OCI-LY7 (cell line): ENCODE measurements at regions not wholly inside any gene's neighbourhood (a gene's known extent, or its start where the extent isn't known, plus 50 kb on each side); places are given as distances from the start of the nearest gene placed in this dataset.

Source experiments
- BruUV-seq: library from RNA; stranded (reverse); fragments of 400-500 nt; replicated peaks from 2 replicates; lab custom pipeline; 2021; lab: Mats Ljungman, UMichigan
- CTCF ChIA-PET: fragments of 300-600 bp; sonication (Branson Sonifier 250); formaldehyde crosslinking; loops from one replicate; lab custom pipeline; 2022; ENCODE audit warnings: antibody characterized with exemption; ENCODE audit not compliant: unreplicated experiment; lab: Charles Lee
- POLR2A ChIA-PET: fragments of 300-600 bp; sonication (Branson Sonifier 250); formaldehyde crosslinking; loops from one replicate; lab custom pipeline; 2022; ENCODE audit warnings: antibody characterized with exemption; lab: Charles Lee
- DNase-seq: peaks from one replicate; pipeline ENCODE4 v3.0.0-alpha.2; 2015; ENCODE audit warnings: low spot score
- H2AFZ ChIP-seq: fragments of 200-600 bp; sonication (generic), shearing (Covaris generic); 2 replicates; pipeline ENCODE4 v1.6.1; 2014; ENCODE audit warnings: mild to moderate bottlenecking, antibody characterized with exemption, low read length, moderate library complexity
- H3K27ac ChIP-seq: fragments of 200-600 bp; sonication (generic); 2 replicates; pipeline ENCODE4 v1.5.1; 2014; ENCODE audit warnings: mixed run types, low read depth, mild to moderate bottlenecking, moderate library complexity, low read length, inconsistent platforms; ENCODE audit not compliant: poor library complexity, severe bottlenecking
- H3K36me3 ChIP-seq: fragments of 200-600 bp; sonication (generic); 2 replicates; pipeline ENCODE4 v1.6.1; 2014; ENCODE audit warnings: mild to moderate bottlenecking, antibody characterized with exemption, low read length, moderate library complexity, mixed read lengths; ENCODE audit not compliant: insufficient read depth
- H3K4me1 ChIP-seq: fragments of 200-600 bp; sonication (generic); 2 replicates; pipeline ENCODE4 v1.5.1; 2014; ENCODE audit warnings: mild to moderate bottlenecking, low read length; ENCODE audit not compliant: insufficient read depth, poor library complexity, severe bottlenecking
- H3K4me2 ChIP-seq: fragments of 200-600 bp; sonication (generic); 2 replicates; pipeline ENCODE4 v1.6.1; 2014; ENCODE audit warnings: mild to moderate bottlenecking, low read length
- H3K4me3 ChIP-seq: fragments of 200-600 bp; sonication (generic); 2 replicates; pipeline ENCODE4 v1.5.1; 2014; ENCODE audit warnings: mild to moderate bottlenecking, low read depth, low read length; ENCODE audit not compliant: poor library complexity, severe bottlenecking
- H3K79me2 ChIP-seq: fragments of 200-600 bp; sonication (generic); 2 replicates; pipeline ENCODE4 v1.6.1; 2016; ENCODE audit warnings: low read depth, mild to moderate bottlenecking, low read length, moderate library complexity, mixed read lengths; ENCODE audit not compliant: insufficient read depth
- H3K9me2 ChIP-seq: fragments of 200-600 bp; sonication (generic); 2 replicates; pipeline ENCODE4 v1.6.1; 2016; ENCODE audit warnings: mild to moderate bottlenecking, low read length, mixed read lengths; ENCODE audit not compliant: insufficient read depth
- H3K9me3 ChIP-seq: fragments of 200-600 bp; sonication (generic); 2 replicates; pipeline ENCODE4 v1.6.1; 2014; ENCODE audit warnings: mild to moderate bottlenecking, mixed run types, low read length, mixed read lengths
- H4K20me1 ChIP-seq: fragments of 200-600 bp; sonication (generic); 2 replicates; pipeline ENCODE4 v1.6.1; 2014; ENCODE audit warnings: mild to moderate bottlenecking, antibody characterized with exemption, low read length, moderate library complexity, mixed read lengths; ENCODE audit not compliant: insufficient read depth
- EZH2phosphoT487 ChIP-seq: fragments of 200-600 bp; sonication (generic); IDR thresholded peaks from 2 replicates; pipeline ENCODE4 v1.6.1; 2018; ENCODE audit warnings: low read depth, borderline replicate concordance, mild to moderate bottlenecking, mixed run types, antibody characterized with exemption, low read length, moderate library complexity, mixed read lengths
- intact Hi-C: fragments of 100-400 bp; cut with micrococcal nuclease; formaldehyde crosslinking; loops from one replicate; pipeline ENCODE4 v1.10.0; 2022; ENCODE audit not compliant: unreplicated experiment
- TF ChIP-seq, protein P1 (sequence below): fragments of 200-600 bp; sonication (generic); conservative IDR thresholded peaks from 2 replicates; pipeline ENCODE4 v1.5.1; 2014; ENCODE audit warnings: mild to moderate bottlenecking, antibody characterized with exemption, low read length, moderate library complexity, mixed read lengths

GRCh38 chr6:168964138-168964835 is 289.4 kb downstream of the THBS2 start:
- TF ChIP-seq EZH2phosphoT487, result no peak
- TF ChIP-seq, protein P1, sequence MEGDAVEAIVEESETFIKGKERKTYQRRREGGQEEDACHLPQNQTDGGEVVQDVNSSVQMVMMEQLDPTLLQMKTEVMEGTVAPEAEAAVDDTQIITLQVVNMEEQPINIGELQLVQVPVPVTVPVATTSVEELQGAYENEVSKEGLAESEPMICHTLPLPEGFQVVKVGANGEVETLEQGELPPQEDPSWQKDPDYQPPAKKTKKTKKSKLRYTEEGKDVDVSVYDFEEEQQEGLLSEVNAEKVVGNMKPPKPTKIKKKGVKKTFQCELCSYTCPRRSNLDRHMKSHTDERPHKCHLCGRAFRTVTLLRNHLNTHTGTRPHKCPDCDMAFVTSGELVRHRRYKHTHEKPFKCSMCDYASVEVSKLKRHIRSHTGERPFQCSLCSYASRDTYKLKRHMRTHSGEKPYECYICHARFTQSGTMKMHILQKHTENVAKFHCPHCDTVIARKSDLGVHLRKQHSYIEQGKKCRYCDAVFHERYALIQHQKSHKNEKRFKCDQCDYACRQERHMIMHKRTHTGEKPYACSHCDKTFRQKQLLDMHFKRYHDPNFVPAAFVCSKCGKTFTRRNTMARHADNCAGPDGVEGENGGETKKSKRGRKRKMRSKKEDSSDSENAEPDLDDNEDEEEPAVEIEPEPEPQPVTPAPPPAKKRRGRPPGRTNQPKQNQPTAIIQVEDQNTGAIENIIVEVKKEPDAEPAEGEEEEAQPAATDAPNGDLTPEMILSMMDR, result no peak
- BruUV-seq, result no TSS peak
- H3K9me2 ChIP-seq, result no peaks in the 10 kb centered on the region; the same call in 1 of the 2 replicates
- no peaks in the 10 kb centered on the region for H3K4me1 ChIP-seq
- H3K79me2 ChIP-seq, result no peaks in the 10 kb centered on the region
- POLR2A ChIA-PET, result no interaction called here
- H3K9me3 ChIP-seq, result no peaks in the 10 kb centered on the region
- H2AFZ ChIP-seq, result no peak overlapping the region
- H4K20me1 ChIP-seq, result no peaks in the 10 kb centered on the region
- DNase-seq, result no peak
- H3K4me3 ChIP-seq, result no peak overlapping the region
- no peak overlapping the region for H3K27ac ChIP-seq
- no peaks in the 10 kb centered on the region for H3K36me3 ChIP-seq
- intact Hi-C loops, result no loop called here
- H3K4me2 ChIP-seq, result no peak overlapping the region
- CTCF ChIA-PET, result no interaction called here

DNA sequence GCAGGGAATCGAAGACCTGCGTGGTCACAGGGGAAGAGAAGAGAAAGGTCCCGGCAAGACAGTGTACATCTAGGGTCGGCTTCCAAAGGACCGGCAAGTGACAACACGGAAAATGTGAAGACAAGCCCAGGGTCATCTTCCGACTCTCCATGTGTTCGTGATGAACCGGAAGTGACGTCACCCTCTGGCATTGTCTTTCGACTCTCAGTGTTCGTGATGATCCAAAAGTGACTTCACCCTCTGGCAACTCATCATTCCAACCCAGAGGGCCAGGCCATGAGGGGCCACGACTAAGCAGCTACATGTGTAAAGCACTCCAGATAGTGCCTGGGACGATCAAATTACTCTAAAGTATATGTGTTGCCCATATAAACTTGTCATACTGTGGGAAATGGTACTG is 290.8 kb downstream of the THBS2 start:
- Histone ChIP-seq H4K20me1 (no peaks in the 10 kb centered on the region), H3K36me3 (no peaks in the 10 kb centered on the region), H2AFZ (no peak overlapping the region), H3K4me2 (no peak overlapping the region), H3K79me2 (no peaks in the 10 kb centered on the region), H3K9me2 (no peaks in the 10 kb centered on the region; the same call in 1 of the 2 replicates), H3K9me3 (no peaks in the 10 kb centered on the region), H3K4me3 (no peak overlapping the region), H3K27ac (no peak overlapping the region), H3K4me1 (no peaks in the 10 kb centered on the region)
- no peak for TF ChIP-seq EZH2phosphoT487
- TF ChIP-seq, protein P1, result no peak
- intact Hi-C loops, result no loop called here
- ChIA-PET CTCF (no interaction called here), POLR2A (no interaction called here)
- no TSS peak for BruUV-seq
- no peak for DNase-seq

GRCh38 chr6:168961264-168961656 is 292.4 kb downstream of the THBS2 start:
- POLR2A ChIA-PET, result no interaction called here
- BruUV-seq, result no TSS peak
- TF ChIP-seq, protein P1, result no peak
- no peak for TF ChIP-seq EZH2phosphoT487

More at GRCh38 chr6:168961264-168961656, 292.4 kb downstream of the THBS2 start:
- H3K4me2 ChIP-seq, result no peak overlapping the region
- no peaks in the 10 kb centered on the region for H3K4me1 ChIP-seq
- CTCF ChIA-PET, result no interaction called here
- no peaks in the 10 kb centered on the region for H3K9me3 ChIP-seq
- H3K36me3 ChIP-seq, result no peaks in the 10 kb centered on the region
- no peak overlapping the region for H3K27ac ChIP-seq
- no peak overlapping the region for H3K4me3 ChIP-seq
- DNase-seq, result no peak
- no peaks in the 10 kb centered on the region; the same call in 1 of the 2 replicates for H3K9me2 ChIP-seq
- no peaks in the 10 kb centered on the region for H3K79me2 ChIP-seq
- no peaks in the 10 kb centered on the region for H4K20me1 ChIP-seq
- intact Hi-C loops, result no loop called here
- no peak overlapping the region for H2AFZ ChIP-seq
